Kidney epithelial cell (primary cell): ENCODE measurements at regions not wholly inside any gene's neighbourhood (a gene's known extent, or its start where the extent isn't known, plus 50 kb on each side); places are given as distances from the start of the nearest gene placed in this dataset.

Experiments
- DNase-seq: peaks from one replicate; pipeline ENCODE4 v3.0.0-alpha.2; 2010; ENCODE audit warnings: low read depth
- H3K27me3 ChIP-seq: 2 replicates; pipeline ENCODE4 v1.6.0; 2011; ENCODE audit warnings: low read length; ENCODE audit not compliant: control insufficient read depth, insufficient read depth
- H3K36me3 ChIP-seq: 2 replicates; pipeline ENCODE4 v1.5.1; 2011; ENCODE audit warnings: low read length; ENCODE audit not compliant: control insufficient read depth, insufficient read depth
- H3K4me3 ChIP-seq: 2 replicates; pipeline ENCODE4 v1.5.1; 2011; ENCODE audit warnings: low read depth, mild to moderate bottlenecking, control low read depth, low read length
- CTCF ChIP-seq: IDR thresholded peaks from 2 replicates; pipeline ENCODE4 v1.5.1; 2011; ENCODE audit warnings: mild to moderate bottlenecking, moderate library complexity, low read length, control low read depth, inconsistent platforms; ENCODE audit not compliant: insufficient read depth, poor library complexity, severe bottlenecking

- Histone ChIP-seq H3K4me3 (no peak overlapping the region), H3K27me3 (no peaks in the 10 kb centered on the region), H3K36me3 (no peaks in the 10 kb centered on the region)
- no peak for TF ChIP-seq CTCF
- DNase-seq: no peak
Measured at GRCh38 chr3:148333091-148333490, 364.6 kb upstream of the AGTR1 start.

GRCh38 chr3:148335612-148336011, 362.1 kb upstream of the AGTR1 start:
- DNase-seq: no peak
- no peaks in the 10 kb centered on the region for H3K27me3 ChIP-seq
- no peaks in the 10 kb centered on the region for H3K36me3 ChIP-seq
- no peak overlapping the region for H3K4me3 ChIP-seq
- no peak for TF ChIP-seq CTCF

- Histone ChIP-seq H3K36me3 (no peaks in the 10 kb centered on the region), H3K27me3 (no peaks in the 10 kb centered on the region), H3K4me3 (no peak overlapping the region)
- no peak for TF ChIP-seq CTCF
- DNase-seq: no peak
Measured at GRCh38 chr3:148343416-148343815, 354.3 kb upstream of the AGTR1 start.

- TF ChIP-seq CTCF: no peak
- Histone ChIP-seq H3K36me3 (no peaks in the 10 kb centered on the region), H3K27me3 (no peaks in the 10 kb centered on the region), H3K4me3 (no peak overlapping the region)
- DNase-seq: no peak
Measured at GRCh38 chr3:148344521-148344920, 353.2 kb upstream of the AGTR1 start.

GRCh38 chr3:148360051-148360450, 337.7 kb upstream of the AGTR1 start:
- DNase-seq: no peak
- Histone ChIP-seq H3K27me3 (no peaks in the 10 kb centered on the region), H3K4me3 (no peak overlapping the region), H3K36me3 (no peaks in the 10 kb centered on the region)
- TF ChIP-seq CTCF: no peak

GRCh38 chr3:148366743-148367410, 330.8 kb upstream of the AGTR1 start:
- no peak overlapping the region for H3K4me3 ChIP-seq
- no peaks in the 10 kb centered on the region for H3K36me3 ChIP-seq
- no peak for DNase-seq
- TF ChIP-seq CTCF: no peak
- no peaks in the 10 kb centered on the region for H3K27me3 ChIP-seq
